NCI-H2171 treated with DMSO at 0.1 percent for 48 hours (cell line): ENCODE measurements at regions not wholly inside any gene's neighbourhood (a gene's known extent, or its start where the extent isn't known, plus 50 kb on each side); places are given as distances from the start of the nearest gene placed in this dataset.
A peak's percentile ranks its signal among the peaks of the same experiment; 100 is the strongest.
"Not testable (repeated sequence)": the region's sequence is repeated elsewhere in the genome, so short reads cannot be mapped to it uniquely, and the experiment has no call there.

Source experiments
- DNase-seq: peaks from one replicate; lab custom pipeline; 2025; lab: John Stamatoyannopoulos, UW

DNA sequence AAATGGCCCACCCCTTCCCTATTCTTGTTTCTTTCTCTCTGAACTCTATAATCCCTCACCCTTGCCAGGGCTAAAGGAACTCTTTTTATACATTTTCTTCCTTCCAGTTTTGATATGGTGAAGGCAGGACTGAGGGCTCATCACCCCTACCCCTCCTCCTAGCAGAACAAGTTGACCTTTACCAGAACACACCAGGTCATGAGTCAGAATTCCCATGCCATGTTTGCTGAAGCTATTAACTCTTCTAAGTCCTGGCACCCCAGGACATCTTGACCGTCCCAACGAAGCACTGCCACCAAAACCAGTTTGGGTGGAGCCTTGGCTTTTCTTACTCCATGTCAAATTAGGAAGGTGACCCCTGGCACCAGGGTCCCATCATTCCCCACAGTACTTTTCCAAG is 57.5 kb upstream of the DYNLT3 start:
- no peak for DNase-seq

DNA sequence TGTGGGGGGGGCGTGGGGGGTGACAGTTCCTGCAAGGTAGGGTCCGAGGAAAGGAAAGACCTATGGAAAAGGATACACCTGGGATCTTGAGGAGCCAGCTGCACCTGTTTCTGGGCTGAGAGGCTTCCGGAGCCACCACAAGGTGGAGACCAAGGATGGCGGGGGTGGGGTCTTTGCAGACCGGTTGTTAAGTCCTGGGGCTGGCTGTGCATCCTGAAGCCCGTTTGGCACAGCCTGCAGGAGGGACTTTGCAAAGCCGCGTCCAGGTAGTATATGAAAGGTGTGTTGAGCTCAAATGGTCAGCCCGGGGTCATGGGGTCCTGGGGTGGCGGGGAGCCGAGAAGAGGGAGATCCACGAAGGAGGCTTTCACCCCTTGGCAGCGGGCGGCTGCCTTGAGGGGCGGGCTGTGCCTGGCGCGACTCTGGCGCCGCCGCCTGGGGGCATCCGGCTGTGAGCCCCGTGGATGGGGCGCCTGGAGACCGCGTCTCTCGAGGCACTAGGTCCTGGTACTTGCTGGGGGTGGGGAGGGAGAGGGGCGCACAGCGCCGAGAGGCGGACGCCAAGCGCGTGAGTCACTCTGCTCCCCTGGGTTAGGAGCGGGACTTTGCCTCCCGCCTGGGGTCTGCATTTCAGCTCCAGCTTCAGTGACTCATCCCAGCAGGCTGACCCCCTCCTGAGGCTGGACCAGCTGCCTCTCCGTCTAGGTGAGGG is 58.2 kb upstream of the DYNLT3 start:
- peak; percentile 39 for DNase-seq

DNA sequence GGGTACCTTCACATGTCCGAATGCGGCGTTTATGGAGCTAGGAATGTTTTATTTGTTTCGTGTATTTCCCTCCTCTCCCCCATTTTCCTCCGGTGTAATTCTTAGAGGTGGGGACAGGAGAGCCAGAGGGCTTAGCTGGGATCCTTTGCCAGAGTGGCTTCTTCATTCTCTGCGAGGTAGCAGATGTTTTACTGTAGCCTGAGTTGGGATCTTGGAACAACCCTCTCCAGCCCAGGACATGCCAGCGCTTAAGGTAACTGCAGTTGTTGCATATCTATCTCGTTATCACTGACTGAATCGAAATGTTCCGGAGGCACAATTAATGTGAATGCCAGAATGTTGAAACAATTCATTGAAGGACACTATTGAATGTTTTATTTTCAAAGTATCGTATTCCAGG is 59.0 kb upstream of the DYNLT3 start:
- no peak for DNase-seq

DNA sequence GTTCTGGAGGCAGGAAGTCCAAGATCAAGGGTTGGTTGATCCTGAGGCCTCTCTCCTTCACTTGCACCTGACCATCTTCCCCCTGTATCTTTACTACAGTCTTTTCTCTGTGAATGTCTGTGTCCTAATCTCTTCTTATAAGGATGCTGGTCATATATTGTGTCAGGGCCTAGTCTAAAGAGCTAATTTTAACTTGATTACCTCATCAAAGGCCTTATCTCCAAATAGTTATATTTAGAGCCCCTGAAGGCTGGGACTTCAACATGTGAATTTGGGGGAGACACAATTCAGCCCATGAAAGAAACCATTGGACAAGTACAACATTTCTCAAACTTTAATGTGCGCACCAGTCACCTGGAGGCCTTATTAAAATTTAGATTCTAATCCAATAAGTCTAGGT is 62.8 kb upstream of the DYNLT3 start:
- DNase-seq: no peak

DNA sequence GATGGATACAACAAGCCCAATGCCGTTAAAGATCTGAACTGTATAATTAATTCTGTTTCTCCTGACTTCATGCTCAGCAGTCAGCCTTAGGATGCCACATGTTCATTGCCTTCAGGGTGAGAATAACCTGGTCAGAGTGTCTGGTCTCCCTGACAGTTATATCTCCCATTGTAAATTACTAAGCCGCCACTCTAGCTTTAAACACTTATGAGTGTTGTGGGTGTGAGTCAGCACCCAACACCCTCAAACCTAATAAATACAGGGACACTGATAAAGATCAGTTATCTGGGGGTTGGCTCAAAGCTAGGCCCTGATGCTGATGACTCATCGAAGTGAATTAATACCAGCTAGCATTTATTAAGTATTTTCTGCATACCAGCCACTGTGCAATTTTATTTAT is 64.9 kb upstream of the DYNLT3 start:
- DNase-seq: no peak

DNA sequence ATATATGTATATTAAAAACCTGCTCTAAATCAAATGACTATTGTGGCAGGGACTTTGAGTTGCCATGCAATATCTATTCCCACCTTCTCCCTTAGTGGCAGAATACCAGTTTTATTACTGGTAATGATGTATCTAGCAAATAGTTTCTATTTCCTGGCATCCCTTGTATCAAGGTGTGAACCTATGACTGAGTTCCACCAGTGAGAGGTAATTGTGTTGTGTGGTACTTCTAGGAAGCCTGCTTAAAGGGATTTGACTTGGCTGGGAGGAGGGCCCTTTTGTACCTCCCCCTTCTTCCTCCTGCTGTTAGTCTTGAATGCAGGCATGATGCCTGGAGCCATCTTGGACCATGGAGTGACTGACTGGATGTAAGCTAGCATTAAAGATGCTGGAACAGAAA is 65.4 kb upstream of the DYNLT3 start:
- no peak for DNase-seq

DNA sequence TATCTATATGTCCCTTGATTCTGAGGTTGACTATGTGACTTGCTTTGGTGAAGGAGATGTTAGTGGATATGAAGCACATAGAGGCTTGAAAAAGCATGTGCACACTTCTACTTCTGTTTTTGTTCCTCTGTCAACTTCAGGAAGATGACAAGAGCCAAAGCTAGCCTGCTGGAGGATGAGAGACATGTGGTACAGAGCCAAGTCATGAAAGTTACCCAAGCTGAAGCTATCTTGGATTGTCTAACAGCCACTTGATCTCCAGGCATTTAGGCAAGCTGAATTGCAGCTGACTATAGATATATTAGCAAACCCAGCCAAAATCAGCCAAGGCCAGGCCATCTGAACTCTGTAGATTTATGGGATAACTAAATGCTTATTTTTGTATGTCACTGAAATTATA is 70.8 kb upstream of the DYNLT3 start:
- DNase-seq: no peak

DNA sequence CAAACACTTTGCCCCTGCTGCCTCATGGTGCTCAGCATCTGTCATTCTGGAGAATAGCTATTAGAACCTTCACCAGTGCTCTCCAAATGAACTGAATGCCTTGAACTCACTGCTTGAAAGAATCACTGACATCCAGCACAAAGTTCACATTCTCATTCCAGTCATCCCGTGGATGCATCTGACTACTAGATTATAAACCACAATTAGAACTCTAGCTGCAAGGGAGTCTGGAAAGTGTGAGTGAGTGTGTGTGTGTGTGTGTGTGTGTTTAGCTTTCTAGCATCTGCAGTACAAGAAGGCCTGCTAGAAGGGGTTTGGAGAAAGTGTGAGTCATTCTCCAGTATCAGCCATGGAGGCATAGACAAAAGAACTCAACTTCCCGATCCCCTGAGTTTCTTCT is 71.3 kb upstream of the DYNLT3 start:
- no peak for DNase-seq

DNA sequence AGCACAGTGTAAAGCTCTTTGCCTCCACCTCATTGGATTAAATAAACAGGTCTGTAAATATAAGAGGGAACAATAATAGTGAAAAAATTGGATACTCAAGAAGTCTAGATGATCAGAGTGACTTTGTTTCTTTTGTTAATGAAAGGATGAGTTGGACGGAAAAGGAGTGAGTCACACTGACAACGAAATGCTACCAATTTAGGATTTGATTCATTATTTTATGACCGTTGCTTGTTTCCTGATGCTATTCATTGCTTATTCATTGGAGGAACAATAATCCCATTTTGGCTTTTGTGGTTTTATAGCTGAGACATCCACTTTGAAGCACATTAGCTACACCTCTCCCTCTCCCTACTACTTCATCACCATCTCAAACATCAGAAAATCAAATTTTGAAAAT is 74.4 kb upstream of the DYNLT3 start:
- no peak for DNase-seq

DNA sequence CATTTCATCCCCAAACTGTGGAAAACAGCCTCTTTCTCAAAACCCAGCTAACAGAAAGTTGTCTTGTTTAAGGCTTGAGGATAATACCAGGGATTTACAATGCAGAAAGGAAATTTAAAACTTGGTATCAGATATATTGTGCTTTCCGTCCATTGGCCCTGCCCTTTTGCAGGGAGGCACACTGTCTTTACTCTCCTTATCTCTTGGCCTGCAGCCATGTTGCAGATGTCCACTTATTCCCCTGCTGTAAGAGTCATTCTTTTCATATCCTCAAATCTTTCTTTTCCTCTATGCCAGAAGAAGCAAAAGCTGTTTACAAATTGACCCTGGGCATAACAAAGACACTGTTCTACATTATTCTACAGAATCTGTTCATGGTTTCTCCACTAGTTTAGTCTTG is 75.6 kb upstream of the DYNLT3 start:
- DNase-seq: no peak

DNA sequence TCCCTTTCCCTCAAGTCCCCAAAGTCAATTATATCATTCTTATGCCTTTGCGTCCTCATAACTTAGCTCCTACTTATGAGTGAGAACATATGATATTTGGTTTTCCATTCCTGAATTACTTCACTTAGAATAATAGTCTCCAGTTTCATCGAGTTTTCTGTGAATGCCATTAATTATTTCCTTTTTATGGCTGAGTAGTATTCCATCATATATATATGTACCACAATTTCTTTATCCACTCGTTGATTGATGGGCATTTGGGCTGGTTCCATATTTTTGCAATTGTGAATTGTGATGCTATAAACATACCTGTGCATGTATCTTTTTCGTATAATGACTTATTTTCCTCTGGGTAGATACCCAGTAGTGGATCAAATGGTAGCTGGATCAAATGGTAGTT is 78.4 kb upstream of the DYNLT3 start:
- DNase-seq: not testable (repeated sequence)

DNA sequence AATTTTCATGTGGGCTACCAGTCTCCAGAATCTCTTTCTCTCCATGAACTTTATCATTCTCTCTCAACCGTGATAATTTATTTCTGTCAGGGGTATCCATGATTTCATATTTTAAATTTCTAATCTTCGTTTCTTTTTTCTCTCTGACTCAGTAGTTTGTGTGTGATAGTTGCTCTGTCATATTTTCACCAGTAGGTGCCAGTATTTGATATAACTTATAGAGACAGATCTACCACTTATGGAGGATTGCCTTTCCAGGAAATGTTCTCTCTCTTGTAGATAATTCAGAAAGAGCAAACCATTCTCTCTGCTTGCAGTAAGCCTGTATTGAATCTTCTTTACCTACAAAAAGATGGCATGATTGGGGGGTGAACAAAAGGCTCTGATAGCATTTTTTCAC is 79.3 kb upstream of the DYNLT3 start:
- peak; percentile 22 for DNase-seq

DNA sequence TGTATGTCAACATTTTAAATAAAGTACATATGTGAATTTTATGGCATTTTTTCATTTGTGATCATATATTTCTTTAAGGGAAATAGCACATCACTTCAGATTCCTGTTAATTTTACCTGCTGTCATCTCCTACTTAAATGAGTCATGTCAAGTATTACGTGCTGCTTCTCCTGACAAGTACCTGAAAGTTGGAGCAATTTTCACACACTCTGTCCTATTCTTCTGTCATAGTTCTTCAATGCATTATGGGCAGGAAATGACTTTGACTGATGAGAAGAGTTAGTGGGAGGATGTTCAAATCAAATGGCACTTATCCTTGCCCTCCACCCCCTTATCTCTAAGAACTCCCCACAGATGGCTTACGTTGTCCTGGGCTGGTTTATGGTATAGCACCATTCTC is 64.2 kb upstream of the SYTL5 start:
- DNase-seq: no peak

DNA sequence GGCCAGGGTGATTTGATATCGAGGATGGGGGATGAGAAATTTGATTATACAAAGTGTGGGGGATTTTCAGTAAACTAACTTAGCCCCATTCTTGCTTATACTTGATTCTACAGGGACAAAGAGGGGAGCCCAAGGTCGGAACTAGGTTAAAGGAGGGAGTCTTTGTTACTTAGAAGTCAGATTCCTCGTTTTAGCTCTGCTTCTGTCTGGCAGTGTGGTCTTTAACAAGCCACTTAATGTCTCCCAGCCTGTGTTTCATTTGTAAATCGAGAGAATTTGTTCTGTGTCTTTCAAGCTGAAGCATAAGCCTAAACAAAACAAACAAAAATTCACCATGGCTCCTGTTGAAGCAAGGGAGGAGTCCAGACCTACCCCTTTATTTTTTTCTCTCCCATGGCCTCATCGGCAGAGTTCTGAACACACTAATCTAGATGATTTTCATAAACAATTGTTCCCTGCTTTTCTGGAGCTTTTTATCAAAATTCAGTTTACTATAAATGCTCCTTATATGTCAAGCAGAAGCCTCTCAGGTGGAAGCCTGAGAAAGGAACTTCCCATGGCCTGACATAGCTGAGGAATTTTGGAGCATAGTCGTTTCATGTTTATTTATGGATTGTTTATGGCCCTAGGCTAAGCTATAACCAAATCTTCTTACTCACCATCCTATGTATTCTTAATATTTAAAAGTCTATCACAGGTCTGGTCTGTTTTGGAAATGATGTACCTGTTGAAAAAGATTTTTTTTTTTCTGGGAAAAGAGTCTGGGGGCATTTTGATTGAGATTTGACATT is 62.6 kb upstream of the SYTL5 start:
- no peak for DNase-seq

DNA sequence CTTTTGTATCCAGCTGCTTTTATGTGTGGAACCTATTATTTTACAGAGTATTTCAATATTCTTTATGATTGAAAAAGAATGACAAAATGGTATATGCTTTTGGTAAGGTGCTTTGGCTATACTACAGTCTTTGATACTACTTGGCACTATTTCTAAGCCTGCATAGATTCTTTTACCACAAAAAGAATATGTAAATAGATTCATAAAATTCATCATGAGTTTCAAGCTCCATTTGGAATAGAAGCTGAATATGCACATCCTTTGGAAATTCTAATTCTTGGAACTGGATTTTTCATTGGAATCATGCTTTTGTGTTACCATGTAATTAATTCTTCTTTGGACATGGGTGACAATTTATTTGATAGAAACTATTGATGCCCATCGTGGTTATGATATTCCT is 60.2 kb upstream of the SYTL5 start:
- DNase-seq: no peak

DNA sequence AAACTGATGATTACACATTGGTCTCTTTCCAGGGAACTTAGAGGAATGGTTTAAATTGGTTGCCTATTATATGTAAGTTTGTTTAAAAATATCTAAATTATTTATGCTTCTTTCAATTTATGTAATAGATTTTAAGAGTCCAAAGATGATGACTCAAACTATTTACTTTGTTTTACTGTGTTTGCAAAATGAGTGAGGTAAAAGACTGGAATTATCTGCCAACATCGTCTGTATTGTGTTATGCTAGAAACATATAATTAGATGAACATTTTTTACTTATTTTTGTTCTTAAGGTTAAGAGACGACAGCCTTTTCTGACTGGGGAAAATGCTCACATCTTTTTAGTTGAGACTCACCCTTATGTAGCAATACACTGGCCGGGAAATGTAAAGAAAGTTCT is 51.1 kb upstream of the SYTL5 start:
- DNase-seq: no peak

DNA sequence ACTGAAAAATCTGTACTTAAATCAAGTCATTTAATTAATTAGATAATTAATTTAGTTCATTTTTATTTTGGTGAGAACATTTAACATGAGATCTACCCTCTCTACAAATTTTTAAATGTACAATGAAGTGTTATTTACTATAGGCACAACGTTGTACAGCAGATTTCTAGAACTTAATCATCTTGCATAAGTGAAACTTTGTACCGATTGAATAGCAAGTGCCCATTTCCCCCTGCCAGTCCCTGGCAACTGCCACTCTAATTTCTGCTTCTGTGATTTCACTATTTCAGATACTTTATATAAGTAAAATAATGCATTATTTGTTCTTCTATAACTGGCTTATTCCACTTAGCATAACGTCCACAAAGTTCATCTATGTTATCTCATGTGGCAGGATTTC is 50.1 kb upstream of the SYTL5 start:
- no peak for DNase-seq
